Fibroblast of villous mesenchyme (primary cell): ENCODE measurements at regions not wholly inside any gene's neighbourhood (a gene's known extent, or its start where the extent isn't known, plus 50 kb on each side); places are given as distances from the start of the nearest gene placed in this dataset.

Experiments used
- DNase-seq: peaks from one replicate; pipeline ENCODE4 v3.0.0-alpha.2; 2010; ENCODE audit warnings: low read depth
- H3K4me3 ChIP-seq: 2 replicates; pipeline ENCODE4 v1.5.1; 2011; ENCODE audit warnings: low read depth, mild to moderate bottlenecking, low read length
- TF ChIP-seq, protein P1 (sequence below): IDR thresholded peaks from 2 replicates; pipeline ENCODE4 v1.5.1; 2012; ENCODE audit warnings: low read depth, mild to moderate bottlenecking, low read length; ENCODE audit not compliant: insufficient read depth

DNA sequence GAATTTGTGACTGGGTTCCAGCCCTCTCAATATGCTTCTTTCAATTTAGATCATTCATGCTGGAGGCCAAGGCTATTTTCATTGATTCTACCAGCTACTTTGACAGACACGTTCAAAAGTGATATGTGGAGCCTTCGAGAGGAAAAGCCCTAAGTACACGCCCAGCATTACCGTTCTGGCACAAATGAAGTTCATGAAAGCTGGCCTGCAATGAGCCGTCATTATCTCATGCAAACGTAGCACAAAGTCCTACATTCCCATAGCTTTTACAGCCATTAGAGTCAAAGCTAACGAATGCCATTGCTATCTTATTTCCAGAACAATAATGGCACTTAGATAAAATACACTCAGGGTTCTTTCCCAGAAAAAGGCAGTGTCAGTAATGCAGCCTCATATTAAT lies 1237.6 kb downstream of the EFNB2 start:
- TF ChIP-seq, protein P1, sequence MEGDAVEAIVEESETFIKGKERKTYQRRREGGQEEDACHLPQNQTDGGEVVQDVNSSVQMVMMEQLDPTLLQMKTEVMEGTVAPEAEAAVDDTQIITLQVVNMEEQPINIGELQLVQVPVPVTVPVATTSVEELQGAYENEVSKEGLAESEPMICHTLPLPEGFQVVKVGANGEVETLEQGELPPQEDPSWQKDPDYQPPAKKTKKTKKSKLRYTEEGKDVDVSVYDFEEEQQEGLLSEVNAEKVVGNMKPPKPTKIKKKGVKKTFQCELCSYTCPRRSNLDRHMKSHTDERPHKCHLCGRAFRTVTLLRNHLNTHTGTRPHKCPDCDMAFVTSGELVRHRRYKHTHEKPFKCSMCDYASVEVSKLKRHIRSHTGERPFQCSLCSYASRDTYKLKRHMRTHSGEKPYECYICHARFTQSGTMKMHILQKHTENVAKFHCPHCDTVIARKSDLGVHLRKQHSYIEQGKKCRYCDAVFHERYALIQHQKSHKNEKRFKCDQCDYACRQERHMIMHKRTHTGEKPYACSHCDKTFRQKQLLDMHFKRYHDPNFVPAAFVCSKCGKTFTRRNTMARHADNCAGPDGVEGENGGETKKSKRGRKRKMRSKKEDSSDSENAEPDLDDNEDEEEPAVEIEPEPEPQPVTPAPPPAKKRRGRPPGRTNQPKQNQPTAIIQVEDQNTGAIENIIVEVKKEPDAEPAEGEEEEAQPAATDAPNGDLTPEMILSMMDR, result no peak
- DNase-seq, result no peak
- no peak overlapping the region for H3K4me3 ChIP-seq

DNA sequence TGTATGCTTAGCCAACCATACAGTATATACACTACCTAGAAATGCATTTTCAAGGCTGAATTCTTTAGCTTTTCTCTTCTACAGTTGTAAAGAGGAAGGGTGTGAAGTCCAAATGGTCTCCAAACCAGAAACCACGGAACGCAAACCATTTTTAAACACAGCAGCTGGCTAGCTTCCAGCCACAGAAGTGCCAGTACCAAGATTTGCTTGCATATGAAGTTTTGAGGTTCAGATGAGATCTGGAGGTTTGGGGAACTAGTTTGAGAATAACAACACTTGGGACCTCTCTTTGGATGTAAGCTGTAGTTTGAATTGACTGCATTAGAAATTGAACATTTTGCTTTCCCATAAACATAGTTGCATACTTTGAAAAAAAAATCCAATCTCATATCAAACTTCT lies 1243.5 kb downstream of the EFNB2 start:
- DNase-seq, result no peak
- TF ChIP-seq, protein P1, result no peak

DNA sequence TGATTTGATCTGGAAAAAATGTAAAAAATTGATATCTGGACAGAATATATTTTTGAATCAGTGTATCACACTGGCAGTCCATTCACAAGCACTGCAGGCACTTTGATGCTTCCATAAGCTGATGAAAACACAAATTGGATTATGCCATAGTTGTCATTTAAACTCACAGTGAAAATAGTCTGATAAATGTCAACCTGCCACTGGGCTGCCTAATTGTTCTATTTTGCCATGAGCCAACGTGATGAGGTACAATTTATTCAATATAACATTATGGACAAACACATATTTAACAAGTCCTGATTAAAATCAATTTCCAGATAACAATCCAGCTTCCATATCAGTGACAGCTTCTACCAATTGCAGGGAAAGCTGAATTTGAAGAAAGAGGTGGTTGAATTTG lies 1244.9 kb downstream of the EFNB2 start:
- DNase-seq, result no peak
- H3K4me3 ChIP-seq, result no peak overlapping the region
- TF ChIP-seq, protein P1, result no peak

More for the DNA sequence above, 1243.5 kb downstream of the EFNB2 start:
- H3K4me3 ChIP-seq, result no peak overlapping the region

DNA sequence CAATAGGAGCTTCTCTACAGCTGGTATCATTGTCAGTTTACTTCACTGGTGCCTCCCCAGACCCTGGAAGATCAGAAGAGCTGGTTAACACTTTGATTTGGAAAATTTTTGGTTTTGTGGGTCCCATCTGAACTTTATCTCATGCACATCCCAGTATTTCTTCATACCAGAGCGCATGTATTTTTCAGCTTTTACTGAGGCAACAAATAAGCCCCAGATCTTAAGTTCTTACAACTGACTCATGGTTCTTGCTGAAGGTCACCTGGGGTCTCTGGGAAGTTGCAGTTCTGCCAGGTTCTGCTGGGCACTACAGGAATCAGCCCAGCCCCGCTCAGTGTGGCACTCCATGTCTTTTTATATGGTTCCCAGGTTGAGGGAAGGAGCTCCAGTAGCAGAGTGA lies 1249.9 kb downstream of the EFNB2 start:
- DNase-seq, result peak; percentile 0
- H3K4me3 ChIP-seq, result no peak overlapping the region
- TF ChIP-seq, protein P1, result no peak

DNA sequence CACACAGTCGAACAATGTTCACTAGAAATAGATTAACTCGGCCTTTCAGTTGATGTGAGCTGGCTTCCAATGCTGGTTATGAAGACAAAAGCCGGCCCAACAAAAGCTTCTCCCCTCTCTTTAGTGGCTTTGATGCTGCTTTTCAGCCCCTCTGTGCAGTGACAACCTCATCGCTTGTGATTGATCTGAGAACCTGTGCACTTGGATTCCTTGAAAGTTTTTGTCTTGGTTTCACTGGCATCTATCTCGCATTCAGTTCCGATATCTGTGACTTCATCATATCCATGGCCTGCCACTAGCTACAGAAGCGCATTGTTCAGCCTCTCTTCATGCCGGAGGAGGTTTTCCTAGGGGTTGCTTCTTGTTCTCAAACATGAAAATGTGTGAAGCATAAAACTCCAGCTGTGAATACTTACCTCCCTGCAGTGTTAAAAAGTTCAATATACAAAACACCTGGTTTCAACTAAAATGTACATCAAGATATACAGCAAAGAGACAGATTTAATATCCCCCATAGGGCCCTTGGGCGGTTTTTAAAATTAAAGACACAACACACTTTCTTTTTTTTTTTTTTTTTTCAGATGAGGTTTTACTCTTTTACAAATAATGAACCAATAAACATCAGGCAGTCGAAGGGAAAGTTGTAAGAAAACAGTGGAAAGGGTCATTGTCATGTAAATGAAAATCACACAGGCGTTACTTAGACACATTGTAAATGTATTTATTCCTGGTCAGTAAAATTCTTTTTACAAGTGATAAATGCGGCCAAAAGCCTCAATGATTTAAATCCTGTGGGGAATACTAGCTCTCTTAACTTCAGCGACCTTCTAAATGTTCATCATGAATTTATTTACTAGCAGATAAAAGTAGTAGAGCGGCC lies 1252.8 kb downstream of the EFNB2 start:
- no peak overlapping the region for H3K4me3 ChIP-seq
- no peak for DNase-seq
- TF ChIP-seq, protein P1, result no peak

DNA sequence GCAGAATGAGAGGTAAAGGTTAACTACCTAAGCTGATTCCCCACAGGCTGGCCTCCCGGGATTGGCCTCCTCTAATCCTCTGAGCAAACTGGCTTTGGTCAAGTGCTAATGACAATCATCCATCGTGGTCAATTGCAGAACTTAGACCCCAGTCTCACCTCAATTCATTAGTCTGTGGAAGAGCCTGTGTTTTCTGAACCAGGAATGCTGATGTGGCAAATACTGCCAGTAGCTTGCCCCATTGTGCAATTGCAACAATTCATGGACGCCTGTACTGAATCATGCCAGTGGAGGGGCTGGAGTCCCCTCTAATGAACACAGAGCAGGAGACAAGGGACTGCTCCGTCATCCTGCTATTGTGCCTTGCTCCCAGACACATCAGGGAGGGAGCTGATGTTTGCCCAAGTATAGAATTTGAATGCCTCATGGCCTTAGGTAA lies 1256.5 kb downstream of the EFNB2 start:
- DNase-seq, result no peak
- TF ChIP-seq, protein P1, result no peak
- no peak overlapping the region for H3K4me3 ChIP-seq
